HG02798 (cell line): ENCODE measurements at regions not wholly inside any gene's neighbourhood (a gene's known extent, or its start where the extent isn't known, plus 50 kb on each side); places are given as distances from the start of the nearest gene placed in this dataset.
"Not testable (repeated sequence)": the region's sequence is repeated elsewhere in the genome, so short reads cannot be mapped to it uniquely, and the experiment has no call there.

ENCODE experiments used
- ATAC-seq: cut with Tn5 transposase; IDR thresholded peaks from one replicate; pipeline ENCODE4 v1.9.1; 2021; ENCODE audit warnings: mild to moderate bottlenecking; ENCODE audit not compliant: unreplicated experiment, poor library complexity

- no peak for ATAC-seq
Observed at GRCh38 chr1:96090134-96090533, 631.5 kb upstream of the PTBP2 start.

- ATAC-seq, result no peak
Observed at GRCh38 chr1:96095849-96096612, 625.6 kb upstream of the PTBP2 start.

GRCh38 chr1:96096613-96097321 lies 624.8 kb upstream of the PTBP2 start:
- no peak for ATAC-seq

- no peak for ATAC-seq
Observed at GRCh38 chr1:96104506-96104905, 617.1 kb upstream of the PTBP2 start.

- no peak for ATAC-seq
Observed at GRCh38 chr1:96104906-96105305, 616.7 kb upstream of the PTBP2 start.

GRCh38 chr1:96116731-96117130 lies 604.9 kb upstream of the PTBP2 start:
- no peak for ATAC-seq

- no peak for ATAC-seq
Observed at GRCh38 chr1:96130432-96130831, 591.2 kb upstream of the PTBP2 start.

- no peak for ATAC-seq
Observed at GRCh38 chr1:96144636-96145035, 576.9 kb upstream of the PTBP2 start.

GRCh38 chr1:96145492-96145891 lies 576.1 kb upstream of the PTBP2 start:
- ATAC-seq, result no peak

GRCh38 chr1:96152957-96153356 lies 568.6 kb upstream of the PTBP2 start:
- not testable (repeated sequence) for ATAC-seq

- no peak for ATAC-seq
Observed at GRCh38 chr1:96157101-96157500, 564.5 kb upstream of the PTBP2 start.

- no peak for ATAC-seq
Observed at GRCh38 chr1:96159379-96159778, 562.2 kb upstream of the PTBP2 start.

GRCh38 chr1:96164053-96164452 lies 557.5 kb upstream of the PTBP2 start:
- ATAC-seq, result no peak

- ATAC-seq, result no peak
Observed at GRCh38 chr1:96178053-96178452, 543.5 kb upstream of the PTBP2 start.

- no peak for ATAC-seq
Observed at GRCh38 chr1:96183485-96183884, 538.1 kb upstream of the PTBP2 start.

GRCh38 chr1:96183928-96184327 lies 537.7 kb upstream of the PTBP2 start:
- no peak for ATAC-seq

- no peak for ATAC-seq
Observed at GRCh38 chr1:96185181-96185580, 536.4 kb upstream of the PTBP2 start.

- no peak for ATAC-seq
Observed at GRCh38 chr1:96187020-96187419, 534.6 kb upstream of the PTBP2 start.

- no peak for ATAC-seq
Observed at GRCh38 chr1:96191165-96191564, 530.4 kb upstream of the PTBP2 start.

GRCh38 chr1:96206451-96206850 lies 515.1 kb upstream of the PTBP2 start:
- ATAC-seq, result no peak

- no peak for ATAC-seq
Observed at GRCh38 chr1:96207936-96208335, 513.6 kb upstream of the PTBP2 start.

- no peak for ATAC-seq
Observed at GRCh38 chr1:96208428-96208827, 513.2 kb upstream of the PTBP2 start.
